ENCODE measurements at regions not wholly inside any gene's neighbourhood (a gene's known extent, or its start where the extent isn't known, plus 50 kb on each side); places are given as distances from the start of the nearest gene placed in this dataset.

DNA sequence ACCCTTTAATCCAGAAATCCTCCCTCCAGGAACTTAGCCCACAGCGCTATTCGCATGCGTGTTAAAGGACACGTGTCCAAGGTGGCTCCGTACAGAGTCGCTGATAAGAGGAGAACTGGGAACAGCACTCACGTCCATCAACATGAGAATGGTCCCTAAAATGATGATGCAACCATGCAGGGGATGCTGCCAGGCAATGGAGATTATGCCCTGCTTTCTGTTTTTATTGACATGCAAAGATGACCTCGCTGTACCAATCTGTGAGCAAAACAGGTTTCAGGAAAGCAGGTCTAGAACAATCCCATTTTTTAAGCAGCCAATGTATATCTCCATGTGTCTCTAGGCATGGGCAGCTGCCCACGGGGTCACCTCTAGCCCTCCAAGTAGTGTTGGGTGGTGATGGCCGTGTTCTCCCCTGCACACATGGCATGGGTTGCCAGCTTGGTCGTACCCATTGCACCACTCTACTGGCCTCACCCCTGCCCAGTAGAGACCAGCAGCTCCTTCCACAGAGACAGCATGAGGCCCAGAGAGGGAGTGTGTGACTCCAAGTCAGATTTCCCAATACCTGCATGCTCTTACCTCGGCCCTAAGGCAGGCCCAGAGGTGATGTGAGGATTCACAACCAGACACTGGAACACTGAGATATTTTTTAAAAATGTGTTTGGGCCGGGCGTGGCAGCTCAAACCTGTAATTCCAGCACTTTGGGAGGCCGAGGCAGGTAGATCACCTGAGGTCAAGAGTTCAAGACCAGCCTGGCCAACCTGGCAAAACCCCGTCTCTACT is 68.3 kb upstream of the LINC01488 start:
- ATAC-seq (no peak), DNase-seq (ENCODE audit: low spot score in 2 of 2) (no peak)
- Mint-ChIP-seq H3K36me3 (no peaks in the 10 kb centered on the region), H3K9me3 (no peaks in the 10 kb centered on the region), H3K27ac (no peak overlapping the region)

- ATAC-seq (no peak), DNase-seq (ENCODE audit: low spot score in 2 of 2) (no peak)
- H3K36me3 Mint-ChIP-seq, result no peaks in the 10 kb centered on the region
- H3K9me3 Mint-ChIP-seq, result no peaks in the 10 kb centered on the region
- H3K27ac Mint-ChIP-seq, result no peak overlapping the region
Observed at GRCh38 chr11:69413993-69414392, 67.5 kb upstream of the LINC01488 start.

GRCh38 chr11:69414773-69415187 is 66.7 kb upstream of the LINC01488 start:
- no peak for ATAC-seq
- Mint-ChIP-seq H3K27ac (no peak overlapping the region), H3K9me3 (no peaks in the 10 kb centered on the region), H3K36me3 (no peaks in the 10 kb centered on the region)
- DNase-seq (ENCODE audit: low spot score in 2 of 2), result no peak

DNA sequence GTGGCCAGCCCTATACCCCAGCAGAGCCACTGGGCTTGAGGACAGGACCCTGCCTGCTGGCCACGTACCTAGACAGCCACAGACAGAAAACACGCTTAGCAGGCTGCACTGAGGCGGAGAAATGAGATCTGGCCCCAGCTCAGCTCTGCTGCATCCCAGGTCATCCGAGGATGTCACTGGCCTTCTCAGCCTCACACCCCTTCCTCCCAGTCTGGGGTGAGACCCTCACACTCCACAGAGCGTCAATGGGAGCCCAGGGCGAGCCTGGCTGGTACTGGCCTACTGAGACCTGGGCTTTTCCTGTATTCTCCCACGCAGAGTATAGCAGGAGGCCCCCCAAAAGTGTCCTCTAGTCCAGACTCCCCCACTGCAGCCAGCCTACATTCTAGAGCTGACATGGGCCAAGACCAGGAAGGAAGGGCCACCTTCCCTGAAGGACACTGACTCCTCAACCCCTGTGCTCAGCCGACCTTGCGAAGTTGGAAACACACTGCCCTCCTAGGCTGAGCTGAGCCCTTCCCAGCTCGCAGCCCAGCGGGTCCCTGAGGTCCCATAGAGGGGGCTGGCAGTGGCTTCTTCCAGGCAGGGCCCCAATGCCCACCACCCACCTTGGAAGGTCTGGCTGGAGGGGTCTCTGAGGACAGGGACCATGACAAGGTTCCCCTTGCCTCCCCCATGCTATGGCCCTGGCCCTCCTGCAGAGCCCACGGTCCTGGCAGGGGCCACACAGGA is 65.9 kb upstream of the LINC01488 start:
- no peak overlapping the region for H3K27ac Mint-ChIP-seq
- no peak for ATAC-seq
- no peak for DNase-seq (ENCODE audit: low spot score in 2 of 2)
- H3K36me3 Mint-ChIP-seq, result no peaks in the 10 kb centered on the region
- H3K9me3 Mint-ChIP-seq, result no peaks in the 10 kb centered on the region

- ATAC-seq, result no peak
- Mint-ChIP-seq H3K27ac (no peak overlapping the region), H3K36me3 (no peaks in the 10 kb centered on the region), H3K9me3 (no peaks in the 10 kb centered on the region)
- no peak for DNase-seq (ENCODE audit: low spot score in 2 of 2)
Observed at GRCh38 chr11:69416143-69416515, 65.3 kb upstream of the LINC01488 start.

- DNase-seq (ENCODE audit: low spot score in 2 of 2) (no peak), ATAC-seq (no peak)
- no peak overlapping the region for H3K27ac Mint-ChIP-seq
- no peaks in the 10 kb centered on the region for H3K36me3 Mint-ChIP-seq
- no peaks in the 10 kb centered on the region for H3K9me3 Mint-ChIP-seq
Observed at GRCh38 chr11:69416762-69417698, 64.4 kb upstream of the LINC01488 start.

GRCh38 chr11:69417699-69418085 is 63.8 kb upstream of the LINC01488 start:
- no peak overlapping the region for H3K27ac Mint-ChIP-seq
- ATAC-seq, result no peak
- DNase-seq (ENCODE audit: low spot score in 2 of 2), result no peak
- no peaks in the 10 kb centered on the region for H3K9me3 Mint-ChIP-seq
- no peaks in the 10 kb centered on the region for H3K36me3 Mint-ChIP-seq

DNA sequence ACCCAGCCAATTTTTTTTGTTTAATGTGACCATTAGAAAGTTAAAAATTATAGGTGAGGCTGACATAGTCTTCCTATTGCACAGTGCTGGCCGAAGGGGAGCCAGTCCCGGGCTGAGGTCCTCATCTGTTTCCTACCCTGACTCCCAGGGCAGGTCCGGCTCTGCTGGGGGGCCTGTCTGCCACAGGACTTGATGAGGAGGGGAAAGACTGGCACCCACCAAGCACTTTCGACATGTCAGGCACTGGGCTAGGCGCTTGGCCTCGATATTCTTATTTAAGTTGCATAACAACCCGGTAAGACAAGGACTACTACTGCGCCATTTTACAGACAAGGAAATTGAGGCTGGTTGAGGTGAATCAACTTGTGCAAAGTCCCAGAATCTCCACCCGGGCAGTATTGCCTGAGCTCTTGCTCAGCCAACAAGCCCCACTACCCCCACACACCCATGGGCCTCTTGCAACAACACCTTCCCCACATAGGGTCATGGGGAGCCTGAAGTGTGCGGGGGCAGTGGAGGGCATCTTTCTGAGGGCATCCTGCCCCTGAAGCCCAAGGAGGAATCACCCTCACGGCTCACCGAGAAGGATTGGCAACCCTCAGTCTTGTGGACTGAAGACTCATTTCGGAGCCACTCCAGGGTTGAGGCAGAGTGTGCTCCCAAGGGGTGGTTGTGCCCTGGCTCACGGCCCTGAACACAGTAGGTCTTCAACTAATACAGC is 62.7 kb upstream of the LINC01488 start:
- H3K27ac Mint-ChIP-seq, result no peak overlapping the region
- no peaks in the 10 kb centered on the region for H3K9me3 Mint-ChIP-seq
- DNase-seq (ENCODE audit: low spot score in 2 of 2) (no peak), ATAC-seq (no peak)
- no peaks in the 10 kb centered on the region for H3K36me3 Mint-ChIP-seq

GRCh38 chr11:69419662-69420395 is 61.6 kb upstream of the LINC01488 start:
- Mint-ChIP-seq H3K36me3 (peaks cover 0 to 7% of the 10 kb centered on the region in 2 donors), H3K9me3 (peaks cover 0 to 7% of the 10 kb centered on the region in 2 donors), H3K27ac (no peak overlapping the region)
- DNase-seq (ENCODE audit: low spot score in 2 of 2), result no peak
- no peak for ATAC-seq

DNA sequence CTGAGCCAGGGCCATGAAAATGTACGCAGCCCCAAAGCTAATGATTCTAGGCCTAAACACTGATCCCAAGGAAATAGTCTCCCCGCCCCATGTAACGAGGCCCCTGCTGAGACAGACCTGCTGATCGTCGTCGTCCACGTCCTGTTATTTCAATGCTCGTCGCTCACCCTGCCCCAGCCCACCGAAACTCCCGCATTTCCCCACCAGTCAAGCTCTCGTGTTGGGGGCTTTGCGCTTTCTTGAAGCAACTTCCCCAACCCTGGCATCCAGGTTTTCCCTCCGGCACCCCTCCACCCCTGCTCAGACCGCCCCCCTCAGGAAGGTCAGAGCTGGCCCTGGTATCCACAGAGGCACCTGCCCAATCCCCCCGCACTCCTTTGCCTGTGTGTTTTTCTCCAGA is 58.8 kb upstream of the LINC01488 start:
- peaks cover 0 to 15% of the 10 kb centered on the region in 2 donors for H3K36me3 Mint-ChIP-seq
- no peak for ATAC-seq
- DNase-seq (ENCODE audit: low spot score in 2 of 2), result no peak
- H3K27ac Mint-ChIP-seq, result no peak overlapping the region
- peaks cover 0 to 12% of the 10 kb centered on the region in 2 donors for H3K9me3 Mint-ChIP-seq

DNA sequence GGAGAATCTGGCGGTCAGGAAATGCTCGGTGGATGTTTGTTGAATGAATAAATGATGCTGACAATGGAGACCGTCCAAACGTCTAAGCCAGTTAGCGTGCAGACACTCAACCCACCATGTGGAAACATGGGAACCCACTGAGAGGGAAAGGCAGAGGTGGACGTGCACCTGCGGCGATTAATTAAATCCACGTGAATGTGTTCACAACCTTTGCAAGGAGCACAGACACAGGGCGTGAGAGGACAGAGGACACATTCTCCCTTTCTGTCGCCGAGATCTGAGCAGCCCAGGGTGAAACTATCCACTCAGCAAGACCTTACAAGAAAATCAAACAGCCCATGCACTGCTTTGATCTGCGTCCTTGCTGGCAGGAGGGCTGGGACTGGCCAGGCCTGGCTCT is 58.3 kb upstream of the LINC01488 start:
- Mint-ChIP-seq H3K27ac (no peak overlapping the region), H3K9me3 (peaks cover 0 to 12% of the 10 kb centered on the region in 2 donors), H3K36me3 (peaks cover 0 to 15% of the 10 kb centered on the region in 2 donors)
- ATAC-seq (no peak), DNase-seq (ENCODE audit: low spot score in 2 of 2) (no peak)

GRCh38 chr11:69423611-69424385 is 57.7 kb upstream of the LINC01488 start:
- Mint-ChIP-seq H3K9me3 (peaks cover 0 to 12% of the 10 kb centered on the region in 2 donors), H3K27ac (no peak overlapping the region), H3K36me3 (peaks cover 0 to 15% of the 10 kb centered on the region in 2 donors)
- ATAC-seq (peak in 1 of 2 donors; percentile 26), DNase-seq (ENCODE audit: low spot score in 2 of 2) (no peak)

DNA sequence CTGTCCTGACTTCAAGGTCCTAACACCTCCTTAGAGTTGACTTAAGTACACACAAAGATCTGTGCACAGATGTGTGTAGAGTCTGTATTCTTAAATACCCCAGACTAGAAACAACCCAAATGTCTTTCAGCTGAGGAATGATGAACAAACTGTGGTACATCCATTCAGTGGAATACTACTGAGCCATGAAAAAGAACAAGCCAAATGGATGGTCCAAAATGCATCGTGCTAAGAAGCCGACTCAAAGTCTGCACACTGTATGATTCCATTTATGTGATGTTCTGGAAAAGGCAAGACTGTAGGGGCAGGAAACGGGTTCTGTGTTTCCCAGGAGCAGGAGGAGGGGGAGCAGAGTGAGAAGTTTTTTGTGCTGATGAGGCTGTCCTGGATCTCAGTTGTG is 56.7 kb upstream of the LINC01488 start:
- ATAC-seq (no peak), DNase-seq (ENCODE audit: low spot score in 2 of 2) (no peak)
- Mint-ChIP-seq H3K36me3 (peaks cover 0 to 15% of the 10 kb centered on the region in 2 donors), H3K9me3 (peaks cover 0 to 12% of the 10 kb centered on the region in 2 donors), H3K27ac (no peak overlapping the region)

GRCh38 chr11:69425444-69425843 is 56.0 kb upstream of the LINC01488 start:
- ATAC-seq, result no peak
- DNase-seq (ENCODE audit: low spot score in 2 of 2), result no peak
- peaks cover 0 to 12% of the 10 kb centered on the region in 2 donors for H3K9me3 Mint-ChIP-seq
- H3K27ac Mint-ChIP-seq, result no peak overlapping the region
- peaks cover 0 to 15% of the 10 kb centered on the region in 2 donors for H3K36me3 Mint-ChIP-seq

DNA sequence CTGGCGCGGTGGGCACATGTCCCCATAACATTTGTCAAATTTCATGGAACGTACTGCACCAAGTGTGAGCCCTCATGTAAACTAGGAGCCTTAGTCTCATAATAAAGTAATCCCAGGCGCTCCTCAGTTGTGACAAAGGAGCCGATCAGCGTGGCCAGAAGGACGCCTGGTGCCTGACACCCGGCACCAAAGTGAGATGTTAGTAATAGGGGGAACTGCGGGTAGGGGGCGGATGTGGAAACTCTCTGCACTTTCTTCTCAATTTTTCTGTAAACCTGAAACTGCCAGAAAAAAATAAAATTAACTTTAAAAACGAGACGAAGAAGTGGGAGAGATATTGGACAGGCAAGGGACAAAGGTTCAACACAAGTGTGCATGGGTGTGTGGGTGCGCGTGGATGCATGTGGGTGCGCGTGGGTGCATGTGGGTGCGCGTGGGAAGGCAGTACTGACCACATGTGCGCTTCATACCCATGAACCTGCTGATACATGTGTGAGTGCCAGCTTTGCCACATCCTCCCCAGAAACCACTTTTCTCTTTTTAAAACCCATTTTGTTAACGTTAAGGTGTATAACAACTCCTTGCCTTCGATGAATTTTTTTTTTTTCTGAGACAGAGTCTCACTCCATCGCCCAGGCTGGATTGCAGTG is 55.4 kb upstream of the LINC01488 start:
- DNase-seq (ENCODE audit: low spot score in 2 of 2) (no peak), ATAC-seq (peak; percentile 79 to 82)
- peaks cover 0 to 12% of the 10 kb centered on the region in 2 donors for H3K9me3 Mint-ChIP-seq
- H3K27ac Mint-ChIP-seq, result no peak overlapping the region
- H3K36me3 Mint-ChIP-seq, result peaks cover 0 to 15% of the 10 kb centered on the region in 2 donors

All from activated naive CD4-positive, alpha-beta T cell treated with anti-CD3 and anti-CD28 coated beads, Interleukin-2, amount 50 U/mL, for 72 hours (primary cell).